ENCODE measurements at regions not wholly inside any gene's neighbourhood (a gene's known extent, or its start where the extent isn't known, plus 50 kb on each side); places are given as distances from the start of the nearest gene placed in this dataset.

DNA sequence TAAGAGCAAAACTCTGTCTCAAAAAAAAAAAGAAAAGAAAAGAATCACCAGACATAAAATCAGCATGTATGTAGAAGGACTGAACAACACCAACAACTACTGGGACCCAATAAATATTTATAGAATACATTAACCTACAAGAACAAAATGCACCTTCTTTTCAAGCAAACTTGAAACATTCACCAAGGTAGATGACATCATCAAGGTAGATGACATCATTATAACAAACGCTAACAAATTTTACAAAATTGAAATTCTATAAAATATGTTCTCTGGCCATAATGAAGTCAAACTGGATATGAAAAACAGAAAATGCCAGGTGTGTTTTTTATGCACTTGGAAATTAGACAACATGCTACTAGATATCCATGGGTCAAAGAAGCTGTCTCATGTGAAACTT lies 220.2 kb upstream of the SNX7 start:
- TF ChIP-seq USF1 (IDR thresholded peaks at IDR 0.05) (no peak), RAD21 (IDR thresholded peaks at IDR 0.05; ENCODE audit: low read depth) (no peak), YY1 (IDR thresholded peaks at IDR 0.05; ENCODE audit: low read depth) (no peak), EP300 (IDR thresholded peaks at IDR 0.05; ENCODE audit: borderline replicate concordance) (no peak), ZBTB7A (IDR thresholded peaks at IDR 0.05; ENCODE audit: low read depth) (no peak), NFIC (IDR thresholded peaks at IDR 0.05) (no peak), FOXM1 (IDR thresholded peaks at IDR 0.05; ENCODE audit: borderline replicate concordance, low read depth) (no peak), REST (IDR thresholded peaks at IDR 0.05; ENCODE audit: low read depth) (no peak), EGR1 (IDR thresholded peaks at IDR 0.05) (no peak), CEBPB (IDR thresholded peaks at IDR 0.05) (no peak)
- TF ChIP-seq, protein P1, sequence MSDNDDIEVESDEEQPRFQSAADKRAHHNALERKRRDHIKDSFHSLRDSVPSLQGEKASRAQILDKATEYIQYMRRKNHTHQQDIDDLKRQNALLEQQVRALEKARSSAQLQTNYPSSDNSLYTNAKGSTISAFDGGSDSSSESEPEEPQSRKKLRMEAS (IDR thresholded peaks at IDR 0.05) = no peak

Data from Ishikawa (cell line).